OCI-LY7 (cell line): ENCODE measurements at regions not wholly inside any gene's neighbourhood (a gene's known extent, or its start where the extent isn't known, plus 50 kb on each side); places are given as distances from the start of the nearest gene placed in this dataset.

Experiments
- BruUV-seq: library from RNA; stranded (reverse); fragments of 400-500 nt; replicated peaks from 2 replicates; lab custom pipeline; 2021; lab: Mats Ljungman, UMichigan
- CTCF ChIA-PET: fragments of 300-600 bp; sonication (Branson Sonifier 250); formaldehyde crosslinking; loops from one replicate; lab custom pipeline; 2022; ENCODE audit warnings: antibody characterized with exemption; ENCODE audit not compliant: unreplicated experiment; lab: Charles Lee
- POLR2A ChIA-PET: fragments of 300-600 bp; sonication (Branson Sonifier 250); formaldehyde crosslinking; loops from one replicate; lab custom pipeline; 2022; ENCODE audit warnings: antibody characterized with exemption; lab: Charles Lee
- DNase-seq: peaks from one replicate; pipeline ENCODE4 v3.0.0-alpha.2; 2015; ENCODE audit warnings: low spot score
- H2AFZ ChIP-seq: fragments of 200-600 bp; sonication (generic), shearing (Covaris generic); 2 replicates; pipeline ENCODE4 v1.6.1; 2014; ENCODE audit warnings: mild to moderate bottlenecking, antibody characterized with exemption, low read length, moderate library complexity
- H3K27ac ChIP-seq: fragments of 200-600 bp; sonication (generic); 2 replicates; pipeline ENCODE4 v1.5.1; 2014; ENCODE audit warnings: mixed run types, low read depth, mild to moderate bottlenecking, moderate library complexity, low read length, inconsistent platforms; ENCODE audit not compliant: poor library complexity, severe bottlenecking
- H3K36me3 ChIP-seq: fragments of 200-600 bp; sonication (generic); 2 replicates; pipeline ENCODE4 v1.6.1; 2014; ENCODE audit warnings: mild to moderate bottlenecking, antibody characterized with exemption, low read length, moderate library complexity, mixed read lengths; ENCODE audit not compliant: insufficient read depth
- H3K4me1 ChIP-seq: fragments of 200-600 bp; sonication (generic); 2 replicates; pipeline ENCODE4 v1.5.1; 2014; ENCODE audit warnings: mild to moderate bottlenecking, low read length; ENCODE audit not compliant: insufficient read depth, poor library complexity, severe bottlenecking
- H3K4me2 ChIP-seq: fragments of 200-600 bp; sonication (generic); 2 replicates; pipeline ENCODE4 v1.6.1; 2014; ENCODE audit warnings: mild to moderate bottlenecking, low read length
- H3K4me3 ChIP-seq: fragments of 200-600 bp; sonication (generic); 2 replicates; pipeline ENCODE4 v1.5.1; 2014; ENCODE audit warnings: mild to moderate bottlenecking, low read depth, low read length; ENCODE audit not compliant: poor library complexity, severe bottlenecking
- H3K79me2 ChIP-seq: fragments of 200-600 bp; sonication (generic); 2 replicates; pipeline ENCODE4 v1.6.1; 2016; ENCODE audit warnings: low read depth, mild to moderate bottlenecking, low read length, moderate library complexity, mixed read lengths; ENCODE audit not compliant: insufficient read depth
- H3K9me2 ChIP-seq: fragments of 200-600 bp; sonication (generic); 2 replicates; pipeline ENCODE4 v1.6.1; 2016; ENCODE audit warnings: mild to moderate bottlenecking, low read length, mixed read lengths; ENCODE audit not compliant: insufficient read depth
- H3K9me3 ChIP-seq: fragments of 200-600 bp; sonication (generic); 2 replicates; pipeline ENCODE4 v1.6.1; 2014; ENCODE audit warnings: mild to moderate bottlenecking, mixed run types, low read length, mixed read lengths
- H4K20me1 ChIP-seq: fragments of 200-600 bp; sonication (generic); 2 replicates; pipeline ENCODE4 v1.6.1; 2014; ENCODE audit warnings: mild to moderate bottlenecking, antibody characterized with exemption, low read length, moderate library complexity, mixed read lengths; ENCODE audit not compliant: insufficient read depth
- EZH2phosphoT487 ChIP-seq: fragments of 200-600 bp; sonication (generic); IDR thresholded peaks from 2 replicates; pipeline ENCODE4 v1.6.1; 2018; ENCODE audit warnings: low read depth, borderline replicate concordance, mild to moderate bottlenecking, mixed run types, antibody characterized with exemption, low read length, moderate library complexity, mixed read lengths
- intact Hi-C: fragments of 100-400 bp; cut with micrococcal nuclease; formaldehyde crosslinking; loops from one replicate; pipeline ENCODE4 v1.10.0; 2022; ENCODE audit not compliant: unreplicated experiment
- TF ChIP-seq, protein P1 (sequence below): fragments of 200-600 bp; sonication (generic); conservative IDR thresholded peaks from 2 replicates; pipeline ENCODE4 v1.5.1; 2014; ENCODE audit warnings: mild to moderate bottlenecking, antibody characterized with exemption, low read length, moderate library complexity, mixed read lengths

DNA sequence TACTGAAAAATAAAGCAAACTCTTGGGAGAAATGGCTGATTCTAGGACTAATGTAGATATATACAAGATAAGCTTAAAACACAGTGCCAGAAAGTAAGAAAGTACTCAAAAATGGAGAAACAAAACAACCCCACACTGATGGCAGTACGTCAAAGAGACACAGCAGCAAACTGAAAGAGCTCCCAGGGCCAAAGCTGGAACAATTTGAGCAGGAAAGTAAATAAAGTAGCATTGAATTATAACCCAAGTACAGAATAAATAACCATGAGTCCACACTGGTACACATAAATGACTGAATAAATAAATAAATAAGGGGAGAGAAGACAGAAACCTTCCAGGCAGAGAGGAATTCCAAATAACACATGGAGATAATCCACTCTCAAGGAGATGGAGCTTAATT, 120.9 kb downstream of the GLUL start:
- H2AFZ ChIP-seq: no peak overlapping the region
- no peak overlapping the region for H3K4me3 ChIP-seq

DNA sequence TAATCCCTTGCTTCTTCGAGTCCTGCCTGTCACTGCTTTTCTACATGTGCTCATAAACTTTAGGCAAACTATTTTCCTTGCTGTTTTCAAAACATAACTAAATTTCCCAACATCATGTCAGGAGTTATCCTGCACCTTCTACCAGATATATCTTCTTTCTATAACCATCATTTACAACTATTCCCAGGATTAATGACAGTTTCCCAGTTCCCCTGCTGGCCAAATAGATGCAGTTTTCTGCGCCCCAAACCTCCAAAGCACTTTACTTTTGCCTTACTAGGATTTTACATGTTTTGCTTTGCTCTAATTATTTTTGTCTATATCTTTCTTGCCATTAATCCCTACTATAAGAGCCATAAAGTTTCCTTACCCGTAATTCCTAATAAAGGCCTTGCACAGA, 122.5 kb downstream of the GLUL start:
- POLR2A ChIA-PET: no interaction called here
- CTCF ChIA-PET: no interaction called here
- H3K9me3 ChIP-seq: no peaks in the 10 kb centered on the region
- H3K4me3 ChIP-seq: no peak overlapping the region
- no peaks in the 10 kb centered on the region for H3K36me3 ChIP-seq
- TF ChIP-seq, protein P1, sequence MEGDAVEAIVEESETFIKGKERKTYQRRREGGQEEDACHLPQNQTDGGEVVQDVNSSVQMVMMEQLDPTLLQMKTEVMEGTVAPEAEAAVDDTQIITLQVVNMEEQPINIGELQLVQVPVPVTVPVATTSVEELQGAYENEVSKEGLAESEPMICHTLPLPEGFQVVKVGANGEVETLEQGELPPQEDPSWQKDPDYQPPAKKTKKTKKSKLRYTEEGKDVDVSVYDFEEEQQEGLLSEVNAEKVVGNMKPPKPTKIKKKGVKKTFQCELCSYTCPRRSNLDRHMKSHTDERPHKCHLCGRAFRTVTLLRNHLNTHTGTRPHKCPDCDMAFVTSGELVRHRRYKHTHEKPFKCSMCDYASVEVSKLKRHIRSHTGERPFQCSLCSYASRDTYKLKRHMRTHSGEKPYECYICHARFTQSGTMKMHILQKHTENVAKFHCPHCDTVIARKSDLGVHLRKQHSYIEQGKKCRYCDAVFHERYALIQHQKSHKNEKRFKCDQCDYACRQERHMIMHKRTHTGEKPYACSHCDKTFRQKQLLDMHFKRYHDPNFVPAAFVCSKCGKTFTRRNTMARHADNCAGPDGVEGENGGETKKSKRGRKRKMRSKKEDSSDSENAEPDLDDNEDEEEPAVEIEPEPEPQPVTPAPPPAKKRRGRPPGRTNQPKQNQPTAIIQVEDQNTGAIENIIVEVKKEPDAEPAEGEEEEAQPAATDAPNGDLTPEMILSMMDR: no peak
- TF ChIP-seq EZH2phosphoT487: no peak
- H2AFZ ChIP-seq: no peak overlapping the region
- no TSS peak for BruUV-seq
- intact Hi-C loops: no loop called here
- H3K4me2 ChIP-seq: no peak overlapping the region
- H3K9me2 ChIP-seq: no peaks in the 10 kb centered on the region
- no peaks in the 10 kb centered on the region for H3K79me2 ChIP-seq
- no peak for DNase-seq
- H3K27ac ChIP-seq: no peak overlapping the region
- no peaks in the 10 kb centered on the region for H4K20me1 ChIP-seq
- no peaks in the 10 kb centered on the region for H3K4me1 ChIP-seq

More for the DNA sequence above, 120.9 kb downstream of the GLUL start:
- no peak overlapping the region for H3K4me2 ChIP-seq
- H3K4me1 ChIP-seq: no peaks in the 10 kb centered on the region
- POLR2A ChIA-PET: interaction anchor here (0.5 kb wide), 1 partner anchor 16 kb away, joined by 4 read pairs; no protein-coding TSS in a partner anchor
- H3K36me3 ChIP-seq: no peaks in the 10 kb centered on the region
- no peak overlapping the region for H3K27ac ChIP-seq
- no peak for DNase-seq
- H3K79me2 ChIP-seq: no peaks in the 10 kb centered on the region
- H3K9me3 ChIP-seq: no peaks in the 10 kb centered on the region
- no peaks in the 10 kb centered on the region for H3K9me2 ChIP-seq
- CTCF ChIA-PET: no interaction called here
- BruUV-seq: no TSS peak
- intact Hi-C loops: no loop called here
- H4K20me1 ChIP-seq: no peaks in the 10 kb centered on the region
- no peak for TF ChIP-seq EZH2phosphoT487
- TF ChIP-seq, protein P1: no peak

DNA sequence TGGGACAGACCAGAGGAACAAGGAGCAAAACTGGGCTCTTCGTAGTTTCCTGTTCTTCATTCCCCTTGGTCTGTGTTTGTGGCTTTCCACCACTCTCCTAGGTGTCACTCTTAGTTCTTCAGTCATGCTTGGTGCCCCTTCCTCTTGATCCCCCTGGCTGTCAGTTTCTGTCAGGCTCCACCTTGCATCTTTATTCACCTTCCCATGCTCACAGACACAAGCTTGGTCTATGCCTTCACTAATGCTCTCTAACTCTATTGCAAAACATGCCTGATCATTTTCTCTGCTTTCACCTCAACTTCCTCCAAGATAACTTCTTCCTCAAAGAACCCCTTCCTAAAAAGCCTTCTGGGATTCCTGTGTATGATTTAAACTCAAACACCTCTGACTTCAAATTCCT, 122.9 kb downstream of the GLUL start:
- ChIA-PET POLR2A (interaction anchor here (0.7 kb wide), 1 partner anchor 324 kb away, joined by 3 read pairs; no protein-coding TSS in a partner anchor), CTCF (no interaction called here)
- H3K4me1 ChIP-seq: no peaks in the 10 kb centered on the region
- no peaks in the 10 kb centered on the region for H3K36me3 ChIP-seq
- BruUV-seq: no TSS peak
- no peak overlapping the region for H2AFZ ChIP-seq
- TF ChIP-seq, protein P1: no peak
- no peak for TF ChIP-seq EZH2phosphoT487
- DNase-seq: no peak
- intact Hi-C loops: no loop called here
- H3K4me3 ChIP-seq: no peak overlapping the region
- H3K27ac ChIP-seq: no peak overlapping the region
- H3K4me2 ChIP-seq: no peak overlapping the region
- H4K20me1 ChIP-seq: no peaks in the 10 kb centered on the region
- no peaks in the 10 kb centered on the region for H3K79me2 ChIP-seq
- no peaks in the 10 kb centered on the region for H3K9me3 ChIP-seq
- H3K9me2 ChIP-seq: no peaks in the 10 kb centered on the region
